Midbrain (tissue), 1 donor: ENCODE measurements at regions not wholly inside any gene's neighbourhood (a gene's known extent, or its start where the extent isn't known, plus 50 kb on each side); places are given as distances from the start of the nearest gene placed in this dataset.
"Not testable (repeated sequence)": the region's sequence is repeated elsewhere in the genome, so short reads cannot be mapped to it uniquely, and the experiment has no call there.

Source experiments
- DNase-seq: peaks from one replicate; lab custom pipeline; 2025; lab: John Stamatoyannopoulos, UW

- no peak for DNase-seq
Observed at GRCh38 chr19:28386066-28386465, 826.9 kb downstream of the UQCRFS1 start.

DNA sequence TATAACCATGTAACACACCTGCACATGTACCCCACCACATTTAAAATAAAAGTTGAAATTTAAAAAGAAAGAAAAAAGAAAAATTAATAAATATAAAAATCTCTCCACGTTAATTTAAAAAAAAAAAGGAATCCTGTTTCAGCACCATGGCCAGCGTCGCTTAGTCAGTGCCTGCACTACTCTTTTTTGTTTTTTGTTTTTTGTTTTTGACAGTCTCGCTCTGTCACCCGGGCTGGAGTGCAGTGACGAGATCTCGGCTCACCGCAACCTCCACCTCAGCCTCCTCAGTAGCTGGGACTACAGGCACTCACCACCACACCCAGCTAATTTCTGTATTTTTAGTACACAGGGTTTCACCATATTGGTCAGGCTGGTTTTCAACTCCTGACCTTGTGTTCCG lies 835.9 kb downstream of the UQCRFS1 start:
- no peak for DNase-seq

DNA sequence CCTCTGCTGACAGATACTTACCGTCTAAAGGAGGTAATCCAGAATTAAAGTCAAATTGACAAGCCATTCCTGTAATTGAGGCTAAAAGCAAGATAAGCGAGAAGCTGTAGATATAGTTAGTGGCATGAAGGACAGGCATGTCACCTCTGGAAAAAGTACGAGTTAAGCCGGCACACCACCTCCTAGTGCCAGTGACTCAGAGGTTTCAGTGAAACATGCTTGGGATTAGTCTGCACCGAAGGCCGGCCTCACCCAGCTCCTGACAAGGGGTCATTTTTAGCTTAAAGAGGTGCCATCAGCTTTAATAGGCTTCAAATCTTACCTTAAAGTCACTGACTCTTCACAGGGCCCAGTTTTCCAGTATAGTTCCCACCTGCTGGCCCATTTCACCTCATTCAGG lies 838.0 kb downstream of the UQCRFS1 start:
- DNase-seq = no peak

GRCh38 chr19:28372576-28373247 lies 840.2 kb downstream of the UQCRFS1 start:
- DNase-seq = no peak

DNA sequence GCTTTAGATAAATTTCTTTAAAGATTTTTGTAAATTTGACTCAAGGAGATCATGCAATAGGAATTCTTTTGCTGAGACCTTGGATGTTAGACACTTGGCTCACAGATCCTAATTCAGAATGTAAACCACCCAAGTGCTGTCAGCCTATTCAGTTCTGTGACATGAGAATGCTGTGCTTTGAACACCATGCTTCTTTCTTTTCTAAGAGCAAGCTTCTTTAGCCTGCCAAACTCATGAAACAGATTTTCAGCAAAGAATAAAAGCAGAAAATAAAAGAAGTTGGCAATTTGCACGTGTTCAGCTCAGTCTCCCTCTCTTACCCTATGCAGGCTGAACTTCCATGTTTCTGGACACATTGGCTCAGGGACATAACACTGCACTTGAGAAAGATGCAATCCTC lies 845.8 kb downstream of the UQCRFS1 start:
- no peak for DNase-seq

GRCh38 chr19:28363254-28363653 lies 849.7 kb downstream of the UQCRFS1 start:
- no peak for DNase-seq

- no peak for DNase-seq
Observed at GRCh38 chr19:28359431-28360414, 853.2 kb downstream of the UQCRFS1 start.

GRCh38 chr19:28358633-28359032 lies 854.3 kb downstream of the UQCRFS1 start:
- no peak for DNase-seq

DNA sequence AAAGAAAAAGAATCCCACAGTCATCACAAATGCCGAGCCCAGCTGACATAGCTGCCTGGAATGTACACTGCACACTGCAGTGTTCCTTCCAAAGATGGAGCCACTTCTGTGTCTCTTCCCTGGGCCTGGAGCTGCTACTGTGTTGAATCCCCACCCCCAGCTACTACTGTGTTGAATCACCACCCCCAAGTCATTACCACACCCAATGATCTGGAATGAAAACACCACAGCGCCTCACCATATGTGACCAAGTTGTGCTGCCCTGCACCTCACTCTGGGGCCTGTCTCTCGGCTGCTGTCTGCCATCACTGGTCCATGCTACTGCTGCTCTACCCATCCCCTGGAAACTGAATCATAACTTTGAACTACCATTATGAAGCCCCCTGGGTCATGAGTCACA lies 861.2 kb downstream of the UQCRFS1 start:
- DNase-seq = no peak

GRCh38 chr19:28351321-28351720 lies 861.6 kb downstream of the UQCRFS1 start:
- DNase-seq = not testable (repeated sequence)

- DNase-seq = no peak
Observed at GRCh38 chr19:28350673-28351072, 862.3 kb downstream of the UQCRFS1 start.

DNA sequence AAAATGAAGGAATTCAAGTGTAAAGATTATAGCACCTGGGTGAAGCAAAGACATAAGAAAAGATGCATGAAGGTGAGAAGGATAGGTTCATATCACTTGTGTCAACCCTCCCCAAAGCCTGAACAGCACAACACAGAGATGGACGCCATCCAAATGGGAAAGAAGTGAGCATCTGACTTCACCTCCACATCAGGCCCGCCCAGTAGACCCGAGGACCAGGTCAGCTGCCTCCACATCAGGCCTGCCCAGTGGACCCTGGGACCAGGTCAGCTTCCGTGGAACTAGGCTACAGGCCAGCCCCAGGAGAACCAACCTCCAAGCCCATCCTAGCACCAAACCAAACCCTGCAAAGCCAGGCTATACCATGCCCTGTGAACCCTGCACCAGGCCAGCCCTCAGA lies 862.9 kb downstream of the UQCRFS1 start:
- DNase-seq = no peak

- no peak for DNase-seq
Observed at GRCh38 chr19:28349604-28350003, 863.3 kb downstream of the UQCRFS1 start.

GRCh38 chr19:28345811-28346210 lies 867.1 kb downstream of the UQCRFS1 start:
- no peak for DNase-seq

DNA sequence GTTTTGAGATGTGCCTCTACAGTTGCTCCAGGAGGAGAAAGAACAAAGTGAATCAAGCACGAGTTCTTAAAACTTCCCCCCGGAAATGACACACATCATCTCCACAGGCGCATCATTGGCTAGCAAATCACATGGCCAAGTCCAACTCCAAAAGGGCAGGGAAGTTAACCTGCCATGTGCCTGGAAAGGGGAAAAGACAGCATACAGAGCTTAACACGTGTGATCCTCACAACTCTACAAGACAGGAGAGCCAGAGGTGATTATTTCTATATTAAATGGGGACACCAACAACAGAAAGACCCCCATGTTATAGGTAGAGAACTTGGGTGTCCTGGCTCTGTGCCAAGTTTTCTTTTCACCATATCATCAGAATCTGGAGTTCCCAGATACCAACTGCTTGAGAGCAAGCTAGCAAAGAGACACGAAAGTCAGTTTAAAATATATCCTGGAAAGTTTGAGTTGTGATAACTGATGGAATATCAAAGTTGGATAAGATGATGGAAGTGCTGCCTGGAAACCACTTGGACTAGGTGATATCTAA lies 871.1 kb downstream of the UQCRFS1 start:
- no peak for DNase-seq

- DNase-seq = no peak
Observed at GRCh38 chr19:28334419-28334818, 878.5 kb downstream of the UQCRFS1 start.

DNA sequence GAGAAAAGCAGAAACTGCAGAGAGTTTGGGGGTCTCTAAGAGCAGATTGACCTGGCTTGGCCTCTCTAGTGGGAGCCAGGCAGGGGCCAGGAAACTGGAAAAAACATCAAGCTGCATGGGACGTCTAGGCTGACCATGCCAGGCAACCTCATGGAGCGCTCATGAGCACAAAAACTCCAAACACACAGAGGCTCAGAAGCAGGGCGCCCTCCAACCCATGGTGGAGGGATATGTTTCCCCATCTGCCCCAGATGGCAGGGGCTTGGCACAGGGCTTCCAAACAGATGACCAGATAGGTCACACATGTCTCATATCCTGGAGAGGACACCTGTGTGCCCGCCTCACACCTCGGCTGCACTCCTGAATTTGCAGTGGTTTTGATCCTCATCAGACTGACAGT lies 879.0 kb downstream of the UQCRFS1 start:
- no peak for DNase-seq

DNA sequence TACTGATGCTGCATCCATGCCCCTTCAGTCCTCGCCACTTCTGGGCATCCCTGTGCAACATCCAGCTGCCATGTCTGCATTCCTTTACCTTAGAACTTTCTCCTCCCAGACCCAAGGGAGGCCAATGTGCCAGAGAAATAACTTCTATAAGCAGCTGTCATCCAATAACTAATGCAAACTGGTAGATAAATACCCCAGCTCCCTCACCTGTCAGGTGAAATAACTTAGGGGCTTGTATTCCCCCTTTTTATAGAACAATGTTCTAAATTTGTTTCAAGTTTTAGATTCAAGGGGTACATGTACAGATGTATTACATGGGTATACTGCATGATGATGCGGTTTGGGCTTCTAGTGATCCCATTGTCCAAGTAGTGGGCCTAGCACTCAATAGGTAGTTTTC lies 880.1 kb downstream of the UQCRFS1 start:
- DNase-seq = no peak

DNA sequence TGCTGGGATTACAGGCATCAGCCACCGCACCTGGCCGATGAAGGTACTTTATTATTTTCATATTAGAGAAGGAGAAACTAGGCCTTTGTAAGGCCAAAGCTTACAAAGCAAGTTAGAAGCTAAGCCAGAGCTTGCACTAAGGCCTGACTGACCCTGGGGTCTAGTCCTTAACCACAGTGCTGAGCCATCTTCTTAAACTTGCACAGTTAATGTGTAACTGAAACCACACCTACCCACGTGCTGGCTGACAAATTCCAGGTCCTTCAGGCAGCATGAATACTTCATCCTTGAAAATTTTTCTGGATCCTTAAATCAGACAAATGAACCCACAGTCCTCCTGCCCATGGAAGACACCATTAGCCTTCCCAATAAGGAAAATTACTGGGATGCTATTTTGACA lies 880.6 kb downstream of the UQCRFS1 start:
- no peak for DNase-seq

GRCh38 chr19:28331596-28331995 lies 881.4 kb downstream of the UQCRFS1 start:
- no peak for DNase-seq

DNA sequence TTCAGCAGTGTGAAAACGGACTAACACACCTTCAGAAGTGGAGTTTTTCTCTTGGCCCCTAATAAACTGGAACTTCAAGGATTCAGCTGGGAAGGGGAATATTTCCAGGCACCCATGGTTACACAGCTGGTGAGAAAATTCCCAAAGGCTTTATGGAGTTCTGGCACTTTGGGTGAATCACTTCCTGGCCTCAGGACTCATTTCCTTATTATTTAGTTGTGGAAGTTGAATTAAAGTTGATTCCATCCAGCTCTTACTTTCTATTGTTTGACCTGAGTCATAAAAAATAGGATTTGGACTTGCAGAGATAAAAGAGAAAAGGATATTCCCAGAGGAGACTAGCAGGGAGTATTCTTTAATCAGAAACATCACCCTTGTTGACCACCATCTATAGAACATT lies 882.1 kb downstream of the UQCRFS1 start:
- no peak for DNase-seq

GRCh38 chr19:28329429-28329828 lies 883.5 kb downstream of the UQCRFS1 start:
- no peak for DNase-seq

DNA sequence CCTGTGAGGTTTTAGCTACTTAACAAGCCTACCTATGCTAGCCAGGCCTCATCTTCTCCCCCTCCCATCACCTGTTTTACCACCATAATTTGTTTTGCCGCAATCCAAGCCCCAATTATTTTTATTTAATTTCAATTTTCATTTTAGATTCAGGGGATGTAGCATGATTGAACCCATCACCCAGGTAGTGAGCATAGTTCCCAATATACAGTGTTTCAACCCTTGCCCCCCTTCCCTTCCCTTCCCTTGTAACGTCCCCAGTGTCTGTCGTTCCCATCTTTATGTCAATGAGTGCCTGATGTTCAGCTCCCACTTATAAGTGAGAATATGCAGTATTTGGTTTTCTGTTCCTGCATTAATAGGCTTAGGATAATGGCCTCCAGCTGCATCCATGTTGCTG lies 885.0 kb downstream of the UQCRFS1 start:
- DNase-seq = no peak
